Adipocyte (in vitro differentiated cells): ENCODE measurements at regions not wholly inside any gene's neighbourhood (a gene's known extent, or its start where the extent isn't known, plus 50 kb on each side); places are given as distances from the start of the nearest gene placed in this dataset.
"Not testable (repeated sequence)": the region's sequence is repeated elsewhere in the genome, so short reads cannot be mapped to it uniquely, and the experiment has no call there.

Experiments
- DNase-seq: peaks from one replicate; pipeline ENCODE4 v3.0.0-alpha.2; 2015; ENCODE audit warnings: low read depth
- H3K27me3 ChIP-seq: replicated peaks from 2 replicates; pipeline ENCODE4 v1.7.0; 2013; ENCODE audit warnings: mild to moderate bottlenecking, low read length, moderate library complexity; ENCODE audit not compliant: control insufficient read depth, insufficient read depth
- H3K36me3 ChIP-seq: 2 replicates; pipeline ENCODE4 v1.7.0; 2013; ENCODE audit warnings: low read length, mild to moderate bottlenecking, moderate library complexity; ENCODE audit not compliant: control insufficient read depth, insufficient read depth, severe bottlenecking
- H3K4me1 ChIP-seq: 2 replicates; pipeline ENCODE4 v1.7.0; 2013; ENCODE audit warnings: mild to moderate bottlenecking, low read length, moderate library complexity; ENCODE audit not compliant: control insufficient read depth, insufficient read depth
- H3K4me3 ChIP-seq: 2 replicates; pipeline ENCODE4 v1.7.0; 2013; ENCODE audit warnings: mild to moderate bottlenecking, low read length, moderate library complexity
- H3K9ac ChIP-seq: 2 replicates; pipeline ENCODE4 v1.7.0; 2013; ENCODE audit warnings: mild to moderate bottlenecking, low read length, moderate library complexity
- H3K9me3 ChIP-seq: 2 replicates; pipeline ENCODE4 v1.7.0; 2013; ENCODE audit warnings: mild to moderate bottlenecking, low read length, moderate library complexity; ENCODE audit not compliant: control insufficient read depth

- Histone ChIP-seq H3K27me3 (no peaks in the 10 kb centered on the region), H3K9ac (no peak overlapping the region), H3K36me3 (no peaks in the 10 kb centered on the region), H3K4me1 (no peaks in the 10 kb centered on the region), H3K9me3 (no peaks in the 10 kb centered on the region), H3K4me3 (no peak overlapping the region)
- no peak for DNase-seq
Measured at GRCh38 chr5:100119903-100120302, 415.3 kb upstream of the FAM174A start.

- Histone ChIP-seq H3K4me1 (no peaks in the 10 kb centered on the region), H3K9me3 (peaks cover 7% of the 10 kb centered on the region), H3K36me3 (no peaks in the 10 kb centered on the region), H3K9ac (no peak overlapping the region), H3K4me3 (no peak overlapping the region), H3K27me3 (no peaks in the 10 kb centered on the region)
- DNase-seq = no peak
Measured at GRCh38 chr5:100110497-100110896, 424.7 kb upstream of the FAM174A start.

- Histone ChIP-seq H3K27me3 (no peaks in the 10 kb centered on the region), H3K4me1 (no peaks in the 10 kb centered on the region), H3K4me3 (no peak overlapping the region), H3K9me3 (peaks cover 7% of the 10 kb centered on the region), H3K9ac (no peak overlapping the region), H3K36me3 (no peaks in the 10 kb centered on the region)
- no peak for DNase-seq
Measured at GRCh38 chr5:100108883-100109282, 426.3 kb upstream of the FAM174A start.

GRCh38 chr5:100103592-100104119, 431.5 kb upstream of the FAM174A start:
- not testable (repeated sequence) for H3K27me3 ChIP-seq, H3K9ac ChIP-seq, DNase-seq, H3K4me1 ChIP-seq, H3K9me3 ChIP-seq, H3K36me3 ChIP-seq, H3K4me3 ChIP-seq

- H3K9ac ChIP-seq, H3K9me3 ChIP-seq, H3K4me3 ChIP-seq, H3K36me3 ChIP-seq, DNase-seq, H3K27me3 ChIP-seq, H3K4me1 ChIP-seq: not testable (repeated sequence)
Measured at GRCh38 chr5:100101466-100101865, 433.7 kb upstream of the FAM174A start.

- H3K4me1 ChIP-seq, H3K4me3 ChIP-seq, H3K9me3 ChIP-seq, H3K9ac ChIP-seq, H3K36me3 ChIP-seq, H3K27me3 ChIP-seq, DNase-seq: not testable (repeated sequence)
Measured at GRCh38 chr5:100096328-100096727, 438.8 kb upstream of the FAM174A start.

GRCh38 chr5:100080703-100081102, 454.5 kb upstream of the FAM174A start:
- not testable (repeated sequence) for H3K27me3 ChIP-seq, H3K9ac ChIP-seq, DNase-seq

GRCh38 chr5:100079163-100079562, 456.0 kb upstream of the FAM174A start:
- H3K36me3 ChIP-seq, H3K9me3 ChIP-seq, DNase-seq, H3K4me1 ChIP-seq, H3K4me3 ChIP-seq, H3K27me3 ChIP-seq, H3K9ac ChIP-seq: not testable (repeated sequence)

More at GRCh38 chr5:100080703-100081102, 454.5 kb upstream of the FAM174A start:
- not testable (repeated sequence) for H3K9me3 ChIP-seq, H3K36me3 ChIP-seq, H3K4me1 ChIP-seq, H3K4me3 ChIP-seq

GRCh38 chr5:100066020-100066419, 469.2 kb upstream of the FAM174A start:
- H3K36me3 ChIP-seq, H3K27me3 ChIP-seq, H3K4me3 ChIP-seq, DNase-seq, H3K4me1 ChIP-seq, H3K9ac ChIP-seq, H3K9me3 ChIP-seq: not testable (repeated sequence)

- Histone ChIP-seq H3K9ac (no peak overlapping the region), H3K4me3 (no peak overlapping the region), H3K27me3 (no peaks in the 10 kb centered on the region), H3K9me3 (no peaks in the 10 kb centered on the region), H3K36me3 (no peaks in the 10 kb centered on the region), H3K4me1 (no peaks in the 10 kb centered on the region)
- no peak for DNase-seq
Measured at GRCh38 chr5:100043475-100043874, 491.7 kb upstream of the FAM174A start.

GRCh38 chr5:100026606-100027005, 508.6 kb upstream of the FAM174A start:
- H3K4me1 ChIP-seq = no peaks in the 10 kb centered on the region
- H3K9me3 ChIP-seq = peaks cover 5% of the 10 kb centered on the region
- H3K36me3 ChIP-seq = no peaks in the 10 kb centered on the region
- H3K9ac ChIP-seq = no peak overlapping the region
- H3K27me3 ChIP-seq = no peaks in the 10 kb centered on the region
- H3K4me3 ChIP-seq = no peak overlapping the region
- no peak for DNase-seq

GRCh38 chr5:100023536-100023935, 511.6 kb upstream of the FAM174A start:
- H3K9me3 ChIP-seq = no peaks in the 10 kb centered on the region
- no peaks in the 10 kb centered on the region for H3K27me3 ChIP-seq
- DNase-seq = no peak
- no peaks in the 10 kb centered on the region for H3K36me3 ChIP-seq
- no peak overlapping the region for H3K4me3 ChIP-seq
- H3K9ac ChIP-seq = no peak overlapping the region
- no peaks in the 10 kb centered on the region for H3K4me1 ChIP-seq
